GM18499 (cell line): ENCODE measurements at regions not wholly inside any gene's neighbourhood (a gene's known extent, or its start where the extent isn't known, plus 50 kb on each side); places are given as distances from the start of the nearest gene placed in this dataset.
"Not testable (repeated sequence)": the region's sequence is repeated elsewhere in the genome, so short reads cannot be mapped to it uniquely, and the experiment has no call there.

Experiments used
- ATAC-seq: cut with Tn5 transposase; IDR thresholded peaks from one replicate; pipeline ENCODE4 v1.9.1; 2021; ENCODE audit warnings: moderate number of reproducible peaks; ENCODE audit not compliant: insufficient read depth, unreplicated experiment

GRCh38 chr21:15119486-15119885, 54.7 kb upstream of the NRIP1 start:
- ATAC-seq, result no peak

GRCh38 chr21:15121097-15121654, 56.4 kb upstream of the NRIP1 start:
- no peak for ATAC-seq

- no peak for ATAC-seq
Observed at GRCh38 chr21:15121655-15122120, 56.9 kb upstream of the NRIP1 start.

GRCh38 chr21:15122241-15122640, 57.4 kb upstream of the NRIP1 start:
- no peak for ATAC-seq

- ATAC-seq, result no peak
Observed at GRCh38 chr21:15124731-15125130, 59.9 kb upstream of the NRIP1 start.

- no peak for ATAC-seq
Observed at GRCh38 chr21:15126948-15127347, 62.1 kb upstream of the NRIP1 start.

GRCh38 chr21:15127437-15127836, 62.6 kb upstream of the NRIP1 start:
- no peak for ATAC-seq

- ATAC-seq, result no peak
Observed at GRCh38 chr21:15128267-15128666, 63.5 kb upstream of the NRIP1 start.

GRCh38 chr21:15128714-15129113, 63.9 kb upstream of the NRIP1 start:
- not testable (repeated sequence) for ATAC-seq

- no peak for ATAC-seq
Observed at GRCh38 chr21:15130326-15130725, 65.5 kb upstream of the NRIP1 start.

GRCh38 chr21:15130751-15131150, 66.0 kb upstream of the NRIP1 start:
- no peak for ATAC-seq

GRCh38 chr21:15132781-15133180, 68.0 kb upstream of the NRIP1 start:
- no peak for ATAC-seq

GRCh38 chr21:15134701-15135470, 70.1 kb upstream of the NRIP1 start:
- no peak for ATAC-seq

- ATAC-seq, result no peak
Observed at GRCh38 chr21:15135867-15136629, 71.2 kb upstream of the NRIP1 start.

GRCh38 chr21:15138490-15138889, 73.7 kb upstream of the NRIP1 start:
- no peak for ATAC-seq

- no peak for ATAC-seq
Observed at GRCh38 chr21:15139898-15140297, 75.1 kb upstream of the NRIP1 start.

- no peak for ATAC-seq
Observed at GRCh38 chr21:15140321-15141019, 75.7 kb upstream of the NRIP1 start.

- no peak for ATAC-seq
Observed at GRCh38 chr21:15141261-15141970, 76.6 kb upstream of the NRIP1 start.

- ATAC-seq, result no peak
Observed at GRCh38 chr21:15144026-15144425, 79.2 kb upstream of the NRIP1 start.

- ATAC-seq, result no peak
Observed at GRCh38 chr21:15148437-15148836, 83.6 kb upstream of the NRIP1 start.
